Type B pancreatic cell (in vitro differentiated cells): ENCODE measurements at regions not wholly inside any gene's neighbourhood (a gene's known extent, or its start where the extent isn't known, plus 50 kb on each side); places are given as distances from the start of the nearest gene placed in this dataset.

ENCODE experiments used
- DNase-seq: peaks from one replicate; pipeline ENCODE4 v3.0.0; 2021; ENCODE audit warnings: mixed read lengths; ENCODE audit not compliant: unreplicated experiment; ENCODE audit errors: extremely low spot score
- H3K27ac Mint-ChIP-seq: 2 replicates; pipeline ENCODE4 v1.8.0; 2021; ENCODE audit warnings: mild to moderate bottlenecking, mixed read lengths
- H3K27me3 Mint-ChIP-seq: 2 replicates; pipeline ENCODE4 v1.8.0; 2021; ENCODE audit warnings: mixed read lengths
- H3K36me3 Mint-ChIP-seq: 2 replicates; pipeline ENCODE4 v1.8.0; 2021; ENCODE audit warnings: mixed read lengths
- H3K4me1 Mint-ChIP-seq: one replicate; pipeline ENCODE4 v1.8.0; 2021; ENCODE audit warnings: mixed read lengths; ENCODE audit not compliant: unreplicated experiment
- H3K4me3 Mint-ChIP-seq: 2 replicates; pipeline ENCODE4 v1.8.0; 2021; ENCODE audit warnings: mild to moderate bottlenecking, mixed read lengths
- H3K9me3 Mint-ChIP-seq: 2 replicates; pipeline ENCODE4 v1.8.0; 2021; ENCODE audit warnings: mixed read lengths
- CTCF ChIP-seq: fragments of 200-600 bp; sonication (generic); conservative IDR thresholded peaks from 2 replicates; pipeline ENCODE4 v1.5.0; 2021; ENCODE audit warnings: antibody characterized with exemption, mild to moderate bottlenecking

- no peak for TF ChIP-seq CTCF
- Mint-ChIP-seq H3K4me1 (peaks cover 16% of the 10 kb centered on the region), H3K36me3 (no peaks in the 10 kb centered on the region), H3K27me3 (peaks cover 23% of the 10 kb centered on the region), H3K9me3 (no peaks in the 10 kb centered on the region), H3K4me3 (peak overlapping the region; percentile 28), H3K27ac (no peak overlapping the region)
- DNase-seq = no peak
Observed at GRCh38 chr10:71136036-71136721, 76.2 kb upstream of the UNC5B start.

GRCh38 chr10:71137701-71138100, 74.7 kb upstream of the UNC5B start:
- H3K36me3 Mint-ChIP-seq = no peaks in the 10 kb centered on the region
- H3K4me3 Mint-ChIP-seq = no peak overlapping the region
- H3K27ac Mint-ChIP-seq = no peak overlapping the region
- peaks cover 31% of the 10 kb centered on the region for H3K27me3 Mint-ChIP-seq
- H3K4me1 Mint-ChIP-seq = peaks cover 16% of the 10 kb centered on the region
- no peak for DNase-seq
- H3K9me3 Mint-ChIP-seq = no peaks in the 10 kb centered on the region
- TF ChIP-seq CTCF = no peak

GRCh38 chr10:71138166-71138830, 74.1 kb upstream of the UNC5B start:
- DNase-seq = no peak
- H3K9me3 Mint-ChIP-seq = no peaks in the 10 kb centered on the region
- H3K27me3 Mint-ChIP-seq = peaks cover 32% of the 10 kb centered on the region
- no peaks in the 10 kb centered on the region for H3K36me3 Mint-ChIP-seq
- no peak overlapping the region for H3K4me3 Mint-ChIP-seq
- TF ChIP-seq CTCF = no peak
- H3K4me1 Mint-ChIP-seq = peaks cover 16% of the 10 kb centered on the region
- no peak overlapping the region for H3K27ac Mint-ChIP-seq

- peaks cover 5% of the 10 kb centered on the region for H3K4me1 Mint-ChIP-seq
- TF ChIP-seq CTCF = no peak
- H3K9me3 Mint-ChIP-seq = no peaks in the 10 kb centered on the region
- H3K36me3 Mint-ChIP-seq = no peaks in the 10 kb centered on the region
- no peak for DNase-seq
- no peak overlapping the region for H3K4me3 Mint-ChIP-seq
- H3K27ac Mint-ChIP-seq = no peak overlapping the region
- H3K27me3 Mint-ChIP-seq = peaks cover 30% of the 10 kb centered on the region
Observed at GRCh38 chr10:71141528-71141927, 70.8 kb upstream of the UNC5B start.

- Mint-ChIP-seq H3K27ac (no peak overlapping the region), H3K9me3 (no peaks in the 10 kb centered on the region), H3K27me3 (peaks cover 35% of the 10 kb centered on the region)
Observed at GRCh38 chr10:71143170-71143569, 69.2 kb upstream of the UNC5B start.

More at GRCh38 chr10:71143170-71143569, 69.2 kb upstream of the UNC5B start:
- H3K4me1 Mint-ChIP-seq = no peaks in the 10 kb centered on the region
- H3K4me3 Mint-ChIP-seq = no peak overlapping the region
- no peak for TF ChIP-seq CTCF
- no peaks in the 10 kb centered on the region for H3K36me3 Mint-ChIP-seq
- no peak for DNase-seq
